Parathyroid adenoma (tissue), 2 donors: ENCODE measurements at regions not wholly inside any gene's neighbourhood (a gene's known extent, or its start where the extent isn't known, plus 50 kb on each side); places are given as distances from the start of the nearest gene placed in this dataset.

Experiments
- H2AFZ ChIP-seq: fragments of 300-600 bp; sonication (generic); one replicate; pipeline ENCODE4 v1.7.0; 2017; ENCODE audit warnings: antibody characterized with exemption, mild to moderate bottlenecking
- H3K27ac ChIP-seq: fragments of 300-600 bp; sonication (generic); one replicate; pipeline ENCODE4 v1.7.0; 2017
- H3K27me3 ChIP-seq: fragments of 300-600 bp; sonication (generic); one replicate; pipeline ENCODE4 v1.7.0; 2017; ENCODE audit warnings: low read length; ENCODE audit not compliant: control insufficient read depth, insufficient read depth
- H3K36me3 ChIP-seq: fragments of 300-600 bp; sonication (generic); one replicate; pipeline ENCODE4 v1.7.0; 2017; ENCODE audit warnings: low read length; ENCODE audit not compliant: control insufficient read depth, insufficient read depth
- H3K4me1 ChIP-seq: fragments of 300-600 bp; sonication (generic); one replicate; pipeline ENCODE4 v1.7.0; 2017; ENCODE audit warnings: control low read depth
- H3K4me2 ChIP-seq: fragments of 300-600 bp; sonication (generic); one replicate; pipeline ENCODE4 v1.7.0; 2017; ENCODE audit warnings: low read length
- H3K4me3 ChIP-seq: fragments of 300-600 bp; sonication (generic); one replicate; pipeline ENCODE4 v1.7.0; 2017; ENCODE audit warnings: low read depth, low read length
- H3K79me2 ChIP-seq: fragments of 300-600 bp; sonication (generic); one replicate; pipeline ENCODE4 v1.7.0; 2017; ENCODE audit warnings: control low read depth
- H3K9ac ChIP-seq: fragments of 300-600 bp; sonication (generic); one replicate; pipeline ENCODE4 v1.7.0; 2017; ENCODE audit warnings: mild to moderate bottlenecking
- H3K9me3 ChIP-seq: fragments of 300-600 bp; sonication (generic); one replicate; pipeline ENCODE4 v1.7.0; 2017; ENCODE audit warnings: low read length; ENCODE audit not compliant: control insufficient read depth
- TF ChIP-seq, protein P1 (sequence below): fragments of 300-600 bp; sonication (generic); IDR thresholded peaks from one replicate; pipeline ENCODE4 v1.7.0; 2017; ENCODE audit warnings: antibody characterized with exemption, mild to moderate bottlenecking
- donor health status: primary hyperparathyroidism.

GRCh38 chr10:107453561-107453960, 289.1 kb upstream of the SORCS1 start:
- no peaks in the 10 kb centered on the region for H3K4me1 ChIP-seq
- TF ChIP-seq, protein P1, sequence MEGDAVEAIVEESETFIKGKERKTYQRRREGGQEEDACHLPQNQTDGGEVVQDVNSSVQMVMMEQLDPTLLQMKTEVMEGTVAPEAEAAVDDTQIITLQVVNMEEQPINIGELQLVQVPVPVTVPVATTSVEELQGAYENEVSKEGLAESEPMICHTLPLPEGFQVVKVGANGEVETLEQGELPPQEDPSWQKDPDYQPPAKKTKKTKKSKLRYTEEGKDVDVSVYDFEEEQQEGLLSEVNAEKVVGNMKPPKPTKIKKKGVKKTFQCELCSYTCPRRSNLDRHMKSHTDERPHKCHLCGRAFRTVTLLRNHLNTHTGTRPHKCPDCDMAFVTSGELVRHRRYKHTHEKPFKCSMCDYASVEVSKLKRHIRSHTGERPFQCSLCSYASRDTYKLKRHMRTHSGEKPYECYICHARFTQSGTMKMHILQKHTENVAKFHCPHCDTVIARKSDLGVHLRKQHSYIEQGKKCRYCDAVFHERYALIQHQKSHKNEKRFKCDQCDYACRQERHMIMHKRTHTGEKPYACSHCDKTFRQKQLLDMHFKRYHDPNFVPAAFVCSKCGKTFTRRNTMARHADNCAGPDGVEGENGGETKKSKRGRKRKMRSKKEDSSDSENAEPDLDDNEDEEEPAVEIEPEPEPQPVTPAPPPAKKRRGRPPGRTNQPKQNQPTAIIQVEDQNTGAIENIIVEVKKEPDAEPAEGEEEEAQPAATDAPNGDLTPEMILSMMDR, result no peak
- no peaks in the 10 kb centered on the region for H3K9me3 ChIP-seq
- no peaks in the 10 kb centered on the region for H3K36me3 ChIP-seq
- no peak overlapping the region for H3K27ac ChIP-seq
- no peak overlapping the region for H3K4me2 ChIP-seq
- no peak overlapping the region for H3K4me3 ChIP-seq
- H3K27me3 ChIP-seq, result peaks cover 3% of the 10 kb centered on the region
- no peak overlapping the region for H2AFZ ChIP-seq
- no peaks in the 10 kb centered on the region for H3K79me2 ChIP-seq
- H3K9ac ChIP-seq, result no peak overlapping the region

DNA sequence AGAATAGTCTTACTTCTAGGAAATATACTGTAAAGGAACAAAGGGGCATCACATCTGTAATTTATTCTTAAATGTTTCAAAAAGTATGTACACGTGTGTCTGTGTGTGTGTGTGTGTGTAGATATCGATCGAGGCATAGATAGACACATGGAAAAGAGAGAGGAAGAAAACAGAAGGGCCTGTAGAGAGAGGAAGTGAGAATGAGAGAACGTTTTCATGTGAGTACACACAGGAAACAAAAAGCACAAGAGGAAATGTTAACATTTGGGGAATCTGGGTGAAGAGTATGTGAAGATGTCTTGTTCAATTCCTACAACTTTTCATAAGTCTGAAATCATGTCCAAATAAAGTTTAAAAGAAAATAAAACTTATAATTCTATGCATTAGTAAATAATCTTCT, 286.5 kb upstream of the SORCS1 start:
- Histone ChIP-seq H3K4me1 (no peaks in the 10 kb centered on the region), H3K9me3 (no peaks in the 10 kb centered on the region)

GRCh38 chr10:107450056-107450455, 285.6 kb upstream of the SORCS1 start:
- Histone ChIP-seq H3K27ac (no peak overlapping the region), H3K36me3 (no peaks in the 10 kb centered on the region), H3K9ac (no peak overlapping the region), H2AFZ (no peak overlapping the region), H3K4me1 (no peaks in the 10 kb centered on the region), H3K9me3 (no peaks in the 10 kb centered on the region), H3K27me3 (no peaks in the 10 kb centered on the region), H3K4me3 (no peak overlapping the region), H3K79me2 (no peaks in the 10 kb centered on the region), H3K4me2 (no peak overlapping the region)
- TF ChIP-seq, protein P1, result no peak

More for the DNA sequence above, 286.5 kb upstream of the SORCS1 start:
- no peak overlapping the region for H3K4me3 ChIP-seq
- H3K4me2 ChIP-seq, result no peak overlapping the region
- no peak overlapping the region for H3K27ac ChIP-seq
- H3K79me2 ChIP-seq, result no peaks in the 10 kb centered on the region
- H3K9ac ChIP-seq, result no peak overlapping the region
- H2AFZ ChIP-seq, result no peak overlapping the region
- TF ChIP-seq, protein P1, result no peak
- H3K36me3 ChIP-seq, result no peaks in the 10 kb centered on the region
- H3K27me3 ChIP-seq, result no peaks in the 10 kb centered on the region

GRCh38 chr10:107444443-107444842, 279.9 kb upstream of the SORCS1 start:
- Histone ChIP-seq H3K9ac (no peak overlapping the region), H3K36me3 (no peaks in the 10 kb centered on the region), H3K9me3 (no peaks in the 10 kb centered on the region), H3K4me2 (no peak overlapping the region), H2AFZ (no peak overlapping the region), H3K4me3 (no peak overlapping the region), H3K4me1 (no peaks in the 10 kb centered on the region), H3K79me2 (no peaks in the 10 kb centered on the region), H3K27ac (no peak overlapping the region), H3K27me3 (no peaks in the 10 kb centered on the region)
- TF ChIP-seq, protein P1, result no peak

DNA sequence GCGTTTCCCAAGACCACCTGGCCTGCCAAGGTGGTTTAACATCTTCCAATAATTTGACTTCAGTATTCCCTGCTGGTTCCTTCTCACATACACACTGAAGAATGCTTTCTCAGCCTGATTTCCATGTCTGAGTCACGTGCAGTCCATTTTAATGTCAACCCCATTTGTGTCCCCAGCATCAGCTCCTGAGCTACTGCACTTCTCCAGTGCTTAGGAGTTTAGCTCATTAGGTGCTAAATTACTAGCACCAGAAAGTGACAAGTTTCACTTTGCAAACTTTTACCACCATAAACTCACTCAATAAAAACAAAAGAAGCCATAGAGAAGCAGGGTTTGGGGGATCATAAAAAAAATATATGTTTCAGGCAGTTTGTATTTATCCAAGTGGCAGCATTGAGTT, 279.3 kb upstream of the SORCS1 start:
- Histone ChIP-seq H3K4me1 (no peaks in the 10 kb centered on the region), H3K27ac (no peak overlapping the region), H3K36me3 (no peaks in the 10 kb centered on the region), H3K27me3 (no peaks in the 10 kb centered on the region), H3K79me2 (no peaks in the 10 kb centered on the region), H3K4me2 (no peak overlapping the region), H3K9ac (no peak overlapping the region), H3K4me3 (no peak overlapping the region), H2AFZ (no peak overlapping the region), H3K9me3 (no peaks in the 10 kb centered on the region)
- TF ChIP-seq, protein P1, result no peak
